ENCODE measurements at regions not wholly inside any gene's neighbourhood (a gene's known extent, or its start where the extent isn't known, plus 50 kb on each side); places are given as distances from the start of the nearest gene placed in this dataset.

GRCh38 chr7:42461537-42461936, 224.5 kb upstream of the GLI3 start:
- TF ChIP-seq, protein P1, sequence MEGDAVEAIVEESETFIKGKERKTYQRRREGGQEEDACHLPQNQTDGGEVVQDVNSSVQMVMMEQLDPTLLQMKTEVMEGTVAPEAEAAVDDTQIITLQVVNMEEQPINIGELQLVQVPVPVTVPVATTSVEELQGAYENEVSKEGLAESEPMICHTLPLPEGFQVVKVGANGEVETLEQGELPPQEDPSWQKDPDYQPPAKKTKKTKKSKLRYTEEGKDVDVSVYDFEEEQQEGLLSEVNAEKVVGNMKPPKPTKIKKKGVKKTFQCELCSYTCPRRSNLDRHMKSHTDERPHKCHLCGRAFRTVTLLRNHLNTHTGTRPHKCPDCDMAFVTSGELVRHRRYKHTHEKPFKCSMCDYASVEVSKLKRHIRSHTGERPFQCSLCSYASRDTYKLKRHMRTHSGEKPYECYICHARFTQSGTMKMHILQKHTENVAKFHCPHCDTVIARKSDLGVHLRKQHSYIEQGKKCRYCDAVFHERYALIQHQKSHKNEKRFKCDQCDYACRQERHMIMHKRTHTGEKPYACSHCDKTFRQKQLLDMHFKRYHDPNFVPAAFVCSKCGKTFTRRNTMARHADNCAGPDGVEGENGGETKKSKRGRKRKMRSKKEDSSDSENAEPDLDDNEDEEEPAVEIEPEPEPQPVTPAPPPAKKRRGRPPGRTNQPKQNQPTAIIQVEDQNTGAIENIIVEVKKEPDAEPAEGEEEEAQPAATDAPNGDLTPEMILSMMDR (IDR thresholded peaks at IDR 0.05; ENCODE audit: insufficient read depth, low read length, poor library complexity, severe bottlenecking) = no peak
- Histone ChIP-seq H3K36me3 (ENCODE audit: control insufficient read depth, insufficient read depth, low read length) (no peaks in the 10 kb centered on the region), H3K4me3 (ENCODE audit: low read depth, low read length) (no peak overlapping the region), H3K27me3 (ENCODE audit: control insufficient read depth, insufficient read depth, low read length) (no peaks in the 10 kb centered on the region)
- DNase-seq (ENCODE audit: low read depth) = no peak

- H3K4me3 ChIP-seq (ENCODE audit: low read depth, low read length) = no peak overlapping the region
- no peaks in the 10 kb centered on the region for H3K27me3 ChIP-seq (ENCODE audit: control insufficient read depth, insufficient read depth, low read length)
- DNase-seq (ENCODE audit: low read depth) = no peak
- TF ChIP-seq, protein P1 (IDR thresholded peaks at IDR 0.05; ENCODE audit: insufficient read depth, low read length, poor library complexity, severe bottlenecking) = no peak
- H3K36me3 ChIP-seq (ENCODE audit: control insufficient read depth, insufficient read depth, low read length) = no peaks in the 10 kb centered on the region
These were observed 223.9 kb upstream of the GLI3 start for GRCh38 chr7:42460933-42461332.

DNA sequence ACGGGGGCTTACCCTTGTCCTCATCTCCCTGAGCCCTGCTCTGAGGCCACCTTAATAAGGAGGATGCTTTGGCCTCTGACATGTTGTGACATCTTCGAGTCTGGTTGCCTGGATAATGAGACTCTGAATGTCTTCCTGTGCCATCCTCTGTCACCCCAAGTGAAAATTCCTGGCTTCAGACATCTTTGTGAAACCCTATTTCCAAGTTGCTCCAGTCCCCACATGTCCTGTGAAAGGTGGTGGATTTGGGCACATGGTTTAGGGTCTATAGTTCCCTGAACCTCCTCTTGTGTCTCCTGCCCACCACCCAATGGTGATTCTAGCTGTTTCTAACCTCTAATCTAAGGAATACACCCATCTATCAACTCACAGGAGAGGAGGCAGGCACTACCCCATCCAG, 223.1 kb upstream of the GLI3 start:
- Histone ChIP-seq H3K36me3 (ENCODE audit: control insufficient read depth, insufficient read depth, low read length) (no peaks in the 10 kb centered on the region), H3K4me3 (ENCODE audit: low read depth, low read length) (no peak overlapping the region), H3K27me3 (ENCODE audit: control insufficient read depth, insufficient read depth, low read length) (no peaks in the 10 kb centered on the region)
- DNase-seq (ENCODE audit: low read depth) = no peak
- TF ChIP-seq, protein P1 (IDR thresholded peaks at IDR 0.05; ENCODE audit: insufficient read depth, low read length, poor library complexity, severe bottlenecking) = no peak

DNA sequence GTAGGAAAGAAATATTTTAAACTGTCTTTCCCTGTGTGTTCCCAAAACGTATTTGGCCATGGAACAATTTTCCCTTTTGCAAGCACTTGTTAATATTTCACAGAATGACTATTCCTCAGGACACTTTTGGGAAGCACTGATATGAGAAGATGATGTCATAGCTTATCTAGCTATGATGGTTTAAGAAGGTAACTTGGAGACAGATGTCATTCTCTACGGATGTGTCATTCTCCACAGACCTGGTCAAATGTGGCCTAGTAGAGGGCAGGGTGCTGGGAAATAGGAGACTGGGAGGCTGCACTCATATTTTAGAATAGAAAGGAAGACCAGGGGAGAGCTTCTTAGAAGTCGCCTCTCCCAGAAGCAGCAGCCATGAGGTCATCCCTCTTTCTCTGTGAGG, 220.7 kb upstream of the GLI3 start:
- TF ChIP-seq, protein P1 (IDR thresholded peaks at IDR 0.05; ENCODE audit: insufficient read depth, low read length, poor library complexity, severe bottlenecking) = no peak
- DNase-seq (ENCODE audit: low read depth) = peak; percentile 21
- H3K27me3 ChIP-seq (ENCODE audit: control insufficient read depth, insufficient read depth, low read length) = no peaks in the 10 kb centered on the region

DNA sequence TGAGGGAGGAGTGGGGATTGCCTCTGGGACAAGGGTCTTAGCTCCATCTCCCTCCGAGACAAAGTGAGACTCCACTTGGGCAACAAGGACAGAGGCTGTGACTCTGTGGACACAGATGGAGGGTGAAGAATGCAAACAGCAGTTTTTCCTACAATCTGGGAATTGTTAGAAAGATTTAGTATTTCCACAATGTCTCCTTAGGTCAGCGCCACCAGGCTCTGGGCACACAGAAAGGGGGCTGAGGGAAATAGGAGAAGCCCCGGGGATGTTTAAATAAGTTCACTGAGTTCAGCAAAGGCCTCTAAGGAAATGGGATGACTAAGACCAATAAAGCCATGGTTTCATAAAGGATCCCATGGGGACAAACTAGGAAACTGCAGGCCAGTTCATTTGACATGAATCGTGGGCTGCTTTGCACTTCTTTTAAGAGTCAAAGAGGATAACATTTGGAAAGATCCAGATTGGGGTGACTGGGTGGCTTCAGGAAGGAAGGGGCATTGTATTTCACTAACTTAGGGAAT, 219.8 kb upstream of the GLI3 start:
- Histone ChIP-seq H3K27me3 (ENCODE audit: control insufficient read depth, insufficient read depth, low read length) (no peaks in the 10 kb centered on the region), H3K4me3 (ENCODE audit: low read depth, low read length) (no peak overlapping the region), H3K36me3 (ENCODE audit: control insufficient read depth, insufficient read depth, low read length) (no peaks in the 10 kb centered on the region)
- TF ChIP-seq, protein P1 (IDR thresholded peaks at IDR 0.05; ENCODE audit: insufficient read depth, low read length, poor library complexity, severe bottlenecking) = no peak
- DNase-seq (ENCODE audit: low read depth) = no peak

More for the DNA sequence above, 220.7 kb upstream of the GLI3 start:
- no peaks in the 10 kb centered on the region for H3K36me3 ChIP-seq (ENCODE audit: control insufficient read depth, insufficient read depth, low read length)
- no peak overlapping the region for H3K4me3 ChIP-seq (ENCODE audit: low read depth, low read length)

DNA sequence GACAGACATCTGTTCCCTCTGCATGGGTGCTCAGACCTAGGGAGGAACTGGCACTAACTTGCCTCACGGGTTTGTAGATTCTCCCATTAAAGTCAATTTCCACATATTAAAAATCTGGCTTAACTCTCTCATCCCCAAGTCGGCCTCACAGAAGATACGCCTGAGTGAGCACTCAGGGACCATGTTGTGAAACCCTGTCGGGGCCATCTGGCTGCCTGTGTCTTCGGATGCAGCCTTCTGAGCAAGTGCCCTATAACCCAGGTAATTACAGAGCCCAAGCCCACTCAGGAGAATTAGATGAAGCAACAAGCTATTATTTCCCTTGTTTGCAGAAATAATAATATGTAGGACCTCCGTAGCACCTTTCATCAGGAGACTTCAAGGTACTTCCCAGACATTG, 219.3 kb upstream of the GLI3 start:
- no peaks in the 10 kb centered on the region for H3K27me3 ChIP-seq (ENCODE audit: control insufficient read depth, insufficient read depth, low read length)
- no peak overlapping the region for H3K4me3 ChIP-seq (ENCODE audit: low read depth, low read length)
- no peaks in the 10 kb centered on the region for H3K36me3 ChIP-seq (ENCODE audit: control insufficient read depth, insufficient read depth, low read length)
- no peak for DNase-seq (ENCODE audit: low read depth)
- TF ChIP-seq, protein P1 (IDR thresholded peaks at IDR 0.05; ENCODE audit: insufficient read depth, low read length, poor library complexity, severe bottlenecking) = no peak

Data from kidney epithelial cell (primary cell).